ENCODE measurements at regions not wholly inside any gene's neighbourhood (a gene's known extent, or its start where the extent isn't known, plus 50 kb on each side); places are given as distances from the start of the nearest gene placed in this dataset.
"Not testable (repeated sequence)": the region's sequence is repeated elsewhere in the genome, so short reads cannot be mapped to it uniquely, and the experiment has no call there.

- not testable (repeated sequence) for DNase-seq (ENCODE audit: low spot score)
Measured at GRCh38 chr9:42434844-42435714, 251.6 kb downstream of the SPATA31A6 start.

- DNase-seq (ENCODE audit: low spot score) = not testable (repeated sequence)
Measured at GRCh38 chr9:42435715-42436342, 252.4 kb downstream of the SPATA31A6 start.

GRCh38 chr9:42437057-42437759, 253.7 kb downstream of the SPATA31A6 start:
- not testable (repeated sequence) for DNase-seq (ENCODE audit: low spot score)

- not testable (repeated sequence) for DNase-seq (ENCODE audit: low spot score)
Measured at GRCh38 chr9:42442680-42443079, 259.2 kb downstream of the SPATA31A6 start.

- not testable (repeated sequence) for DNase-seq (ENCODE audit: low spot score)
Measured at GRCh38 chr9:42443414-42443813, 260.0 kb downstream of the SPATA31A6 start.

- DNase-seq (ENCODE audit: low spot score) = not testable (repeated sequence)
Measured at GRCh38 chr9:42461436-42461835, 278.0 kb downstream of the SPATA31A6 start.

GRCh38 chr9:42461863-42462262, 278.4 kb downstream of the SPATA31A6 start:
- not testable (repeated sequence) for DNase-seq (ENCODE audit: low spot score)

- not testable (repeated sequence) for DNase-seq (ENCODE audit: low spot score)
Measured at GRCh38 chr9:42463981-42464380, 280.5 kb downstream of the SPATA31A6 start.

- not testable (repeated sequence) for DNase-seq (ENCODE audit: low spot score)
Measured at GRCh38 chr9:42470577-42470976, 287.1 kb downstream of the SPATA31A6 start.

GRCh38 chr9:42490989-42491388, 307.5 kb downstream of the SPATA31A6 start:
- not testable (repeated sequence) for DNase-seq (ENCODE audit: low spot score)

- not testable (repeated sequence) for DNase-seq (ENCODE audit: low spot score)
Measured at GRCh38 chr9:42502620-42503264, 319.3 kb downstream of the SPATA31A6 start.

GRCh38 chr9:42508111-42508510, 324.7 kb downstream of the SPATA31A6 start:
- not testable (repeated sequence) for DNase-seq (ENCODE audit: low spot score)

GRCh38 chr9:42513535-42513934, 330.1 kb downstream of the SPATA31A6 start:
- not testable (repeated sequence) for DNase-seq (ENCODE audit: low spot score)

- not testable (repeated sequence) for DNase-seq (ENCODE audit: low spot score)
Measured at GRCh38 chr9:42534325-42534983, 351.0 kb downstream of the SPATA31A6 start.

- not testable (repeated sequence) for DNase-seq (ENCODE audit: low spot score)
Measured at GRCh38 chr9:42534984-42535325, 351.5 kb downstream of the SPATA31A6 start.

GRCh38 chr9:42550789-42551357, 367.4 kb downstream of the SPATA31A6 start:
- DNase-seq (ENCODE audit: low spot score) = not testable (repeated sequence)

- DNase-seq (ENCODE audit: low spot score) = not testable (repeated sequence)
Measured at GRCh38 chr9:42568530-42568929, 385.1 kb downstream of the SPATA31A6 start.

GRCh38 chr9:42568942-42569556, 385.6 kb downstream of the SPATA31A6 start:
- DNase-seq (ENCODE audit: low spot score) = not testable (repeated sequence)

GRCh38 chr9:42577851-42578250, 394.4 kb downstream of the SPATA31A6 start:
- DNase-seq (ENCODE audit: low spot score) = not testable (repeated sequence)
